Heart right ventricle (tissue), 16 donors: ENCODE measurements at regions not wholly inside any gene's neighbourhood (a gene's known extent, or its start where the extent isn't known, plus 50 kb on each side); places are given as distances from the start of the nearest gene placed in this dataset.

ENCODE experiments used
- ATAC-seq, 8 donors: fragments of 200-7000 bp; cut with Tn5 transposase; one replicate each; pipeline ENCODE4 v1.9.1; 2020; ENCODE audit warnings: mild to moderate bottlenecking in 8 of 8, moderate library complexity in 8 of 8, moderate number of reproducible peaks in 1 of 8
- DNase-seq, 2 donors: peaks; one replicate each; pipeline ENCODE4 v3.0.0-alpha.2; 2020
- H3K27ac ChIP-seq, 10 donors: fragments of 200-600 bp; sonication (generic) in 2 of 10; one replicate each; pipeline versions ENCODE4 v1.5.0 to v1.8.0; 2020 to 2022; ENCODE audit warnings: mild to moderate bottlenecking in 3 of 10
- H3K27me3 ChIP-seq, 7 donors: fragments of 200-600 bp; one replicate each; pipeline ENCODE4 v1.8.0; 2021 to 2022; ENCODE audit warnings: mild to moderate bottlenecking in 2 of 7
- H3K36me3 ChIP-seq, 9 donors: fragments of 200-600 bp; sonication (generic) in 1 of 9; one replicate each; pipeline versions ENCODE4 v1.5.0 to v1.8.0; 2020 to 2022; ENCODE audit warnings: mild to moderate bottlenecking in 2 of 9
- H3K4me1 ChIP-seq, 9 donors: fragments of 200-600 bp; sonication (generic) in 1 of 9; one replicate each; pipeline versions ENCODE4 v1.5.0 to v1.8.0; 2020 to 2022; ENCODE audit warnings: mild to moderate bottlenecking in 4 of 9
- H3K4me3 ChIP-seq, 10 donors: fragments of 200-600 bp; sonication (generic) in 2 of 10; one replicate each; pipeline versions ENCODE4 v1.5.0 to v1.8.0; 2020 to 2022; ENCODE audit warnings: mild to moderate bottlenecking in 7 of 10, moderate library complexity in 2 of 10
- H3K9me3 ChIP-seq, 11 donors: fragments of 200-600 bp in 10 of 11; sonication (generic) in 2 of 11; one replicate each; pipeline versions ENCODE4 v1.5.0 to v1.8.0; 2013 to 2022; ENCODE audit warnings: mild to moderate bottlenecking in 2 of 11, control low read depth in 1 of 11, moderate library complexity in 1 of 11
- WGBS, 2 donors: extraction: QIAGEN DNeasy Blood & Tissue Kit; methylation state at CpG; one replicate each; pipeline ENCODE4 v1.1.7; 2013; ENCODE audit warnings: inconsistent platforms in 1 of 2; 5-methylcytosine and 5-hydroxymethylcytosine counted together
- intact Hi-C, 10 donors: fragments of 100-400 bp; cut with DNase I; formaldehyde crosslinking; loops; one replicate each; pipeline versions ENCODE4 v1.11.1 to v1.14.2; 2022
- TF ChIP-seq, protein P1 (sequence below), 9 donors: fragments of 200-600 bp; sonication (generic) in 2 of 9; IDR thresholded peaks; one replicate each; pipeline versions ENCODE4 v1.5.0 to v1.8.0; 2021 to 2022; ENCODE audit warnings: antibody characterized with exemption in 9 of 9, mild to moderate bottlenecking in 5 of 9, moderate library complexity in 1 of 9
- donor health status: Arrhythmogenic right ventricular cardiomyopathy.
- donor health status: ischemic (EF 13 %, LVEDD 7.1; RV severe dilation, severe dysfunction).
- donor health status: healthy with polysubstance abuse.
- donor health status: DM: no; HTN: yes; CAD: no.
- donor health status: DM: no; HTN: no; CAD: no.
- donor health status: ischemic (EF 25% LVEDD 6.9; RV normal size, moderate dysfunction).
- donor health status: ischemic (EF 25% LVEDD 5.7; RV mildly dilated, moderate dysfunction).
- donor health status: healthy.
- donor health status: DM: yes; HTN: yes; CAD: no.
- donor health status: Ischemic cardiomyopathy.
- donor health status: ischemic (EF 35%, LVEDD 5.7; RV mildly dilated, moderate dysfunction).
- donor health status: nonischemic (EF 11% LVEDD 7.7; RV severe dilation, severe dysfunction).
- donor health status: DM: yes; HTN: yes; CAD: no.
- donor health status: PGD.
- donor health status: ischemic (EF 29% LVEDD 5.4; RV normal size, mild dysfunction).
- donor health status: nonischemic (EF 23%, LVEDD 6.1; RV moderate dilation, normal function).

DNA sequence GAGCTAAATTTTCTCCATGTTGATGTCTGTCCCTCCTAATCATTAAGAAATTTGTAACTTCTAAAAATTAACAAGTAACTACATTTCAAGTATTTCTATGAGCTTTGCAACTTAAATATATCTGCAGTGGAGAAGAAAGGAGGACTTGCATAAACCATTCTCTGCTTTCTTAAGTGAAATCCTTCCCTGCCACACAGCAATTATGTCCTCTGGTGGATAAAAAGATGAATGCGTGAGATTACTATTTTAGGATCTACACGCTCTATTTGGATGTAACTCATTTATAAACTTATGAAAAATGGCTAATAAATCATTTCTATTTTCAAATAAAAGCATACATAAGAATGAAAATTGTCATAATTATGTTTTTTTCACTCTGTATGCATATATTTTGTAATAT is 338.0 kb upstream of the PTCHD4 start:
- TF ChIP-seq, protein P1, sequence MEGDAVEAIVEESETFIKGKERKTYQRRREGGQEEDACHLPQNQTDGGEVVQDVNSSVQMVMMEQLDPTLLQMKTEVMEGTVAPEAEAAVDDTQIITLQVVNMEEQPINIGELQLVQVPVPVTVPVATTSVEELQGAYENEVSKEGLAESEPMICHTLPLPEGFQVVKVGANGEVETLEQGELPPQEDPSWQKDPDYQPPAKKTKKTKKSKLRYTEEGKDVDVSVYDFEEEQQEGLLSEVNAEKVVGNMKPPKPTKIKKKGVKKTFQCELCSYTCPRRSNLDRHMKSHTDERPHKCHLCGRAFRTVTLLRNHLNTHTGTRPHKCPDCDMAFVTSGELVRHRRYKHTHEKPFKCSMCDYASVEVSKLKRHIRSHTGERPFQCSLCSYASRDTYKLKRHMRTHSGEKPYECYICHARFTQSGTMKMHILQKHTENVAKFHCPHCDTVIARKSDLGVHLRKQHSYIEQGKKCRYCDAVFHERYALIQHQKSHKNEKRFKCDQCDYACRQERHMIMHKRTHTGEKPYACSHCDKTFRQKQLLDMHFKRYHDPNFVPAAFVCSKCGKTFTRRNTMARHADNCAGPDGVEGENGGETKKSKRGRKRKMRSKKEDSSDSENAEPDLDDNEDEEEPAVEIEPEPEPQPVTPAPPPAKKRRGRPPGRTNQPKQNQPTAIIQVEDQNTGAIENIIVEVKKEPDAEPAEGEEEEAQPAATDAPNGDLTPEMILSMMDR (IDR thresholded peaks at IDR 0.05): no peak
- peaks cover 0 to 36% (median 0%) of the 10 kb centered on the region in 11 donors for H3K9me3 ChIP-seq
- H3K4me1 ChIP-seq: no peaks in the 10 kb centered on the region
- no peaks in the 10 kb centered on the region for H3K36me3 ChIP-seq
- H3K27ac ChIP-seq: no peak overlapping the region
- intact Hi-C loops: no loop called here
- ATAC-seq: no peak
- no peak for DNase-seq
- whole genome bisulfite sequencing, 2 donors: 86 to 90% methylated on average over 2 of the region's 2 CpGs
- no peak overlapping the region for H3K4me3 ChIP-seq
- no peaks in the 10 kb centered on the region for H3K27me3 ChIP-seq

DNA sequence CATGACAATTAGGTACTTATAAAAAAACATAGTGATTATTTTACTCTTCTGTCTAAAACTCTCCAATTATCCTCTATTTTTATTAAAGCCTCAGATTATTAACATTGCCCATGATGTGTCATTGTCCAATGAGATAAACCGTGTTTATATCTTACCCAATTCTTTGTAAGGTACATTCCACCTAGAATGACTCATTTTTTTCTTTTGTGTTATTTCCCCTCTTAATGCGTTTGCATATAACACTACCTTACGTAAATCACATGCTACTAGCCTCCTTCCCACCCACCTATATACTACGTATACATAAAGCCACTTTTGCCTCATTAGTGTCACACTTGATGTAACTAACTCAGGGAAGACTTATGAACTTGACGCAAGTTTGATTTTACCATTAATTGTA is 336.3 kb upstream of the PTCHD4 start:
- DNase-seq (no peak), ATAC-seq (no peak)
- H3K27ac ChIP-seq: no peak overlapping the region
- intact Hi-C loops: no loop called here
- H3K27me3 ChIP-seq: no peaks in the 10 kb centered on the region
- TF ChIP-seq, protein P1 (IDR thresholded peaks at IDR 0.05): no peak
- H3K36me3 ChIP-seq: no peaks in the 10 kb centered on the region
- H3K4me1 ChIP-seq: no peaks in the 10 kb centered on the region
- H3K9me3 ChIP-seq: peaks cover 0 to 33% (median 0%) of the 10 kb centered on the region in 11 donors
- 93 to 94% methylated on average over 5 of the region's 5 CpGs for WGBS, 2 donors
- no peak overlapping the region for H3K4me3 ChIP-seq

DNA sequence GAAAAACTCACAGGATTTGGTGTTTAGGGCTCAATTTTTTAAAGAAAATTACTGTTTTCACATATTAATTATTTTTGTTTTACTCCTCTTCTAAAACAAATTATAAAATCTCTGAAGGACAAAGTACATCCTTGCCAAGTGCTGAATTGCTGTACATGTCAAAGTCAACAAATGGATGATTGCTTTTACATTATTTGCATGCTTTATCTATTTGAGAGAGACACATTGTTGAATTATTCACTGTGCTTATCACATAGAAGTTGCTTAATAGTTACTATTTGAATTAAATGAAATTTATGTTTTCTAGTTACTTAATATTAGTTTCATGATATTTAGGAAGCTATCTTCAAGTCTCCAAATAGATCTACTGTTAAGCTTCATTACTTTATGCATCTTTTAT is 318.6 kb upstream of the PTCHD4 start:
- no peak overlapping the region for H3K4me3 ChIP-seq
- H3K27me3 ChIP-seq: no peaks in the 10 kb centered on the region
- no peak for DNase-seq
- no peaks in the 10 kb centered on the region for H3K36me3 ChIP-seq
- intact Hi-C loops: no loop called here
- ATAC-seq: no peak
- no peak overlapping the region for H3K27ac ChIP-seq
- H3K9me3 ChIP-seq: no peaks in the 10 kb centered on the region
- TF ChIP-seq, protein P1 (IDR thresholded peaks at IDR 0.05): no peak
- no peaks in the 10 kb centered on the region for H3K4me1 ChIP-seq

DNA sequence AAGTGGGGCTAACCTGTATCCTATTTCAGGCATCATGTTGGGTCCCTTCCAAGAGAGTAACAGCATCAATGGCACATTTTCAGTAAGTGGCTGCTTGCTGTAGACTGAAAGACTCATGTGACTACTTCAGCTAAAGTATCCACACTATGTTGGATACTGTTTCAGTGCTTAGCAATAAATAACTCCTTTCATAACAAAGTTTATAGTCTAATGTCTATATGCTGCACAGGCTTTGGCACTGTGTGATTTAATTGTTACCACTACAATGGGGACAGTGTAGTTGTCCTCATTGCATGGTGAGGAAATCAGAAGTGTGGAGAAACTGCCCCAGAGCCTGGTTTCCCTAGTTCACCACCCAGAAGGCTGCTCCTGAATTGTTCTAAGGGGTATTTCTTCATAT is 318.0 kb upstream of the PTCHD4 start:
- no peak for DNase-seq
- ATAC-seq: no peak
- no peaks in the 10 kb centered on the region for H3K9me3 ChIP-seq
- H3K36me3 ChIP-seq: no peaks in the 10 kb centered on the region
- H3K4me3 ChIP-seq: no peak overlapping the region
- intact Hi-C loops: no loop called here
- H3K27me3 ChIP-seq: no peaks in the 10 kb centered on the region
- no peaks in the 10 kb centered on the region for H3K4me1 ChIP-seq
- no peak overlapping the region for H3K27ac ChIP-seq
- TF ChIP-seq, protein P1 (IDR thresholded peaks at IDR 0.05): no peak

DNA sequence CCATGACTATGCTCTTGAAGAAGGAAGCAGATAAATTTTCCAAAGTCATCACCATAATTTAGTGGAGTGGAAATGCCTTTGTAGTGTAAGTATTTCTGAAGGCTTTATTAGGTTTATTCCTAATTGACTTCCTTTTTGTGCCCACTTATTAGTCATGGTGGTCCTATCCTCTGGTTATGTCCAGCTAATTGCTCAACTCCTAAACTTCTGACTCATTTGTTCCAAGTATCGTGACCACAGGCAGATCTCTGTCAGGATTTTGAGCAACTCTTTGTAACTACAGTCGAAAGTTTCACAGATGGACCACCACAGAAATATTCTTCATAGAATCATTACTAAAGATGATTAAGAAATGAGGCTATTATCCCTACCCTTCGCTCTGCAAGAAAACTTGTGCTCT is 315.6 kb upstream of the PTCHD4 start:
- Histone ChIP-seq H3K4me3 (no peak overlapping the region), H3K36me3 (no peaks in the 10 kb centered on the region), H3K9me3 (no peaks in the 10 kb centered on the region), H3K27me3 (no peaks in the 10 kb centered on the region), H3K4me1 (no peaks in the 10 kb centered on the region), H3K27ac (no peak overlapping the region)
- 80 to 90% methylated on average over 3 of the region's 3 CpGs for WGBS, 2 donors
- DNase-seq (no peak), ATAC-seq (no peak)
- intact Hi-C loops: no loop called here
- TF ChIP-seq, protein P1 (IDR thresholded peaks at IDR 0.05): no peak
